Muscle of leg (tissue), 3 donors: ENCODE measurements at regions not wholly inside any gene's neighbourhood (a gene's known extent, or its start where the extent isn't known, plus 50 kb on each side); places are given as distances from the start of the nearest gene placed in this dataset.
A peak's percentile ranks its signal among the peaks of the same experiment; 100 is the strongest.
"Not testable (repeated sequence)": the region's sequence is repeated elsewhere in the genome, so short reads cannot be mapped to it uniquely, and the experiment has no call there.

Source experiments
- DNase-seq: peaks from one replicate; pipeline ENCODE4 v3.0.0; 2013
- H3K27ac ChIP-seq: one replicate; pipeline ENCODE4 v1.5.1; 2013; ENCODE audit warnings: mild to moderate bottlenecking, low read length, control low read depth
- H3K27me3 ChIP-seq: one replicate; pipeline ENCODE4 v1.6.1; 2013; ENCODE audit warnings: low read length; ENCODE audit not compliant: control insufficient read depth, insufficient read depth
- H3K36me3 ChIP-seq: one replicate; pipeline ENCODE4 v1.6.1; 2013; ENCODE audit warnings: low read length; ENCODE audit not compliant: control insufficient read depth, insufficient read depth
- H3K4me1 ChIP-seq: one replicate; pipeline ENCODE4 v1.6.1; 2013; ENCODE audit warnings: low read length; ENCODE audit not compliant: control insufficient read depth, insufficient read depth
- H3K4me3 ChIP-seq: one replicate; pipeline ENCODE4 v1.5.1; 2013; ENCODE audit warnings: low read length, control low read depth
- H3K9me3 ChIP-seq: replicated peaks from 2 replicates; pipeline ENCODE4 v1.6.1; 2013; ENCODE audit warnings: low read depth, low read length; ENCODE audit not compliant: control insufficient read depth
- WGBS: methylation state at CpG from one replicate; pipeline ENCODE4 v1.1.5; 2013; ENCODE audit warnings: missing lambda C conversion rate; ENCODE audit not compliant: insufficient coverage; 5-methylcytosine and 5-hydroxymethylcytosine counted together

DNA sequence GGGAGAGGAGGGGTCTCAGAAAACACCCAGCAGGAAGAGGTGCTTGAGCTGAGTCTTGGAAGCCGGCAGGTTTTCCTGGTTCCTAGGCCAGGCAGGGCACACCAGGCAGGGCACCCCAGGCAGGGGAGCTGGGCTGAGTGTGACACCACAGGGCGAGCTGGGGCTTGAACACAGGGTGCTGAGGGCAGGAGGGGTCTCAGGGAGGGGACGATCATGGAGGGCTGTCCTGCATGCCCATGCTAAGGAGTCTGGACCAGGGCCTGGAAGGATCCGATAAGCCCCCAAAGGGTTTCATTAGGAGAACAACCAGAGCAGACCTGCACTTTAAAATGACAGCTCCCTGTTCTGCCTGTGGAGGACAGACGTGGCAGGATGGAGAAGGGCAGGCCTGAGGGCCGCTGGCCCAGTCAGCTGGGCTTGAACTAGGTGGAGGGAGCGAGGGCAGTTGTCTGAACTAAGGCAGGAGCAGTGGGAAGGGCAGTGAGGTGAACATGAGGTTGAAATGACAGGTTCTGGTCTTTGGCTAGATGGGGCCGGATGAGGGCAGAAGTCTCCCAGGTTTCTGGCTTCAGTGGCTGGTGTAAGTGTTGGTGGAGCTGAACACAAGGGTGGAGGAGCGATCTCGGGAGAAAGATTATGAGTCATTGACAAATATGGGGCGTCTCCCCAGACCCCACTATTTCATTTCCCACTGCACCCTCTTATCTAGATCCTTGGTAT is 171.0 kb upstream of the PZP start:
- H3K27me3 ChIP-seq = no peaks in the 10 kb centered on the region
- WGBS = 89% methylated on average over 8 of the region's 11 CpGs
- no peak overlapping the region for H3K27ac ChIP-seq
- DNase-seq = no peak
- no peaks in the 10 kb centered on the region for H3K36me3 ChIP-seq
- no peak overlapping the region for H3K4me3 ChIP-seq
- H3K9me3 ChIP-seq = no peaks in the 10 kb centered on the region
- no peaks in the 10 kb centered on the region for H3K4me1 ChIP-seq

DNA sequence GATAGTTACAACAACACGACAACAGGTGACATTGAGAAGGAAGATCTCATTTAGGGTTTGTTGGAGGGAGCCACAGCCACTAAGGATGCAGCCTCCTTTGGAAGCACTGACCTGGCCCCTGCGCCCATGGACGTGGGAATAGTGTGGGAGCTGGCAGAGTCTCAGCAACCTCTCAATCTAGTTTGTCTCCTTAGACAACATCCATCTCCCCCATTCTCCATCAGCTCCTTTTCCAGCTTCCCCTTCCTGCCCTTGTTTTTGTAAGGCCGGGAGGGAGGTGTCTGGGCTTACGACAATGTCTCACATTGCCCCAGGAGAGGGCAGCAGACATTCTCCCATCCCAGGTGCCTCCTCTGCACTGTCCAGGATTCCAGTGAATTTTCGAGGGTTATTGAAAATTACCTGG is 170.2 kb upstream of the PZP start:
- no peak overlapping the region for H3K4me3 ChIP-seq
- H3K27me3 ChIP-seq = no peaks in the 10 kb centered on the region
- no peaks in the 10 kb centered on the region for H3K36me3 ChIP-seq
- WGBS = 54% methylated on average over 2 of the region's 6 CpGs
- H3K27ac ChIP-seq = no peak overlapping the region
- no peaks in the 10 kb centered on the region for H3K9me3 ChIP-seq
- DNase-seq = peak; percentile 12
- H3K4me1 ChIP-seq = no peaks in the 10 kb centered on the region

DNA sequence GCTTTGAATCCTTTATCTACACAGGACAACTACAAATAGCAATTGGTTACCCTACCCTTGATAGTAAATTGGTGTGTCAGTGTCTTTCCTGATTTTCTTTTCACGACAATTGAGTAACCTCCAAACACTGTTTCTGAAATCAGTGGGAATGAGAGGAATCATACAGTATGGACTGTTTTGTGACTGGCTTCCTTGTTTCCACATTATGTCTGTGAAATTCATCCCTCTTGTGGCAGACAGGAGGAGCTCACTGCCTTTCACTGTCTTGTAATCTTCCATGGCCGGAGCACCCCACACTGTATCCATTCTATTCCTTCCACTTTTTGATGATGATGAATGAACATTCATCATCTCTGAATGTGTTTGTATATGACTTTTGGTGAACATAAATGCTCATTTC is 164.0 kb upstream of the PZP start:
- Histone ChIP-seq H3K4me1 (no peaks in the 10 kb centered on the region), H3K27ac (no peak overlapping the region), H3K27me3 (no peaks in the 10 kb centered on the region), H3K4me3 (no peak overlapping the region), H3K9me3 (no peaks in the 10 kb centered on the region), H3K36me3 (no peaks in the 10 kb centered on the region)
- peak; percentile 36 for DNase-seq
- no CpG with 5 or more reads among the region's 2 CpGs for WGBS

DNA sequence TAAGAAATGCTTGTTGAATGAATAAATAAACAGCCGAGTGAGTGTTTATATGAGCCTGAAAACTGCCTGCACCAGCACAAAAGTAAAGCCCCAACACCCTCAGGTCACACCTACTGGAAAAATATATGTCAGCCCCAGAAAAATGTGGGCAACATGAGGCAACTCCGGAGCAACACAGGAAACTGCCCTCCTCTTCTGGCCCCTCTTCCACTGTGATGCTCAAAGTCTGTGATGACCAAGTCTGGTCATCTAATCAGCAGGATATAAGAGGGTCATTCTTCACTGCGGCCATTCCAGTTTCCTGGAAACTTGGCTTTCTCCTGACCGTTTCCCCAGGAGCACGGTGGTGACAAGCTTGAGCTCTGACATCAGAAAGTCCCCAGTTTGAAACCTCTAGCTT is 159.6 kb upstream of the PZP start:
- no peak overlapping the region for H3K27ac ChIP-seq
- H3K36me3 ChIP-seq = no peaks in the 10 kb centered on the region
- no peaks in the 10 kb centered on the region for H3K27me3 ChIP-seq
- DNase-seq = no peak
- 52% methylated on average over 4 of the region's 5 CpGs for WGBS
- no peaks in the 10 kb centered on the region for H3K4me1 ChIP-seq
- H3K9me3 ChIP-seq = no peaks in the 10 kb centered on the region
- no peak overlapping the region for H3K4me3 ChIP-seq

DNA sequence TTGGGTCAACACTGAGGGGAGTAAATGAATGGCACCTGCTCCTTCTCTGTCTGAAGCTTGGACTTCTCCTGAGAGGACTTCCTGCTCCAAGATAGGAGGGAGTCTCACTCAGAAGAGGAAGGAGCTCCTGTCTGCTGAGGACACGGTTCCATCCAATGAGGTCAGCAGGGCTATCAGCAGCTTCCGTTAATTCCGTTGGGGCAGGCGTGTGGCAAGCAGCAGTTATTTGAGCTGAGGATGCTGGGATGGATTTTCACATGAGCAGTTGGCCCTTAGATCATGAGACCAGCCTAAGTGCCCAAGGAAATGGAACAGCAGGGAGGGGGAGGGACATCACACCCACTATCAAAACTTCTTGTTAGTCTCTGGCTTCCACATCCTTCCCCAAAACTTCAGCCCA is 159.0 kb upstream of the PZP start:
- Histone ChIP-seq H3K9me3 (no peaks in the 10 kb centered on the region), H3K27me3 (no peaks in the 10 kb centered on the region), H3K4me3 (no peak overlapping the region), H3K36me3 (no peaks in the 10 kb centered on the region), H3K27ac (no peak overlapping the region), H3K4me1 (no peaks in the 10 kb centered on the region)
- WGBS = no CpG with 5 or more reads among the region's 4 CpGs
- DNase-seq = peak; percentile 29

DNA sequence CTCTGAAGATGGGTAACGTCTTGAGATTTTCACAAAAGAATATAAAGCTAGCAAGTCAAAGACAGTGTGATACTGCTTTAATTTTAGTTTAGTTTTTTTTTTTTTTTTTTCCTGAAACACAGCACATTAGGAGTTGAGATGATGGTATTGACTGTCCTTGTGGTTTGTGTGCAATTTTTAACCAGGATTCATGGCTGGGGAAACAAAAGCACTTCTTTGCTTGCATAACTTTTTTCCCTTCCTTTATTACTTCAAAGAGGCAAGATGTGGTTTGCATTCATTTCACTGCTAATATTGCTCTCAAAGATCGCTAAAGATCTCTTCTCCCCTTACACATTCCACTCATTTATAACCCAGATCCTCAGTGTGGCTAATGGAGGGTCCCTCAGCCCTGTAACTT is 157.1 kb upstream of the PZP start:
- H3K4me1 ChIP-seq = no peaks in the 10 kb centered on the region
- no peaks in the 10 kb centered on the region for H3K27me3 ChIP-seq
- H3K36me3 ChIP-seq = no peaks in the 10 kb centered on the region
- no peak overlapping the region for H3K4me3 ChIP-seq
- WGBS = no CpG with 5 or more reads among the region's 2 CpGs
- H3K27ac ChIP-seq = no peak overlapping the region
- H3K9me3 ChIP-seq = no peaks in the 10 kb centered on the region
- no peak for DNase-seq

DNA sequence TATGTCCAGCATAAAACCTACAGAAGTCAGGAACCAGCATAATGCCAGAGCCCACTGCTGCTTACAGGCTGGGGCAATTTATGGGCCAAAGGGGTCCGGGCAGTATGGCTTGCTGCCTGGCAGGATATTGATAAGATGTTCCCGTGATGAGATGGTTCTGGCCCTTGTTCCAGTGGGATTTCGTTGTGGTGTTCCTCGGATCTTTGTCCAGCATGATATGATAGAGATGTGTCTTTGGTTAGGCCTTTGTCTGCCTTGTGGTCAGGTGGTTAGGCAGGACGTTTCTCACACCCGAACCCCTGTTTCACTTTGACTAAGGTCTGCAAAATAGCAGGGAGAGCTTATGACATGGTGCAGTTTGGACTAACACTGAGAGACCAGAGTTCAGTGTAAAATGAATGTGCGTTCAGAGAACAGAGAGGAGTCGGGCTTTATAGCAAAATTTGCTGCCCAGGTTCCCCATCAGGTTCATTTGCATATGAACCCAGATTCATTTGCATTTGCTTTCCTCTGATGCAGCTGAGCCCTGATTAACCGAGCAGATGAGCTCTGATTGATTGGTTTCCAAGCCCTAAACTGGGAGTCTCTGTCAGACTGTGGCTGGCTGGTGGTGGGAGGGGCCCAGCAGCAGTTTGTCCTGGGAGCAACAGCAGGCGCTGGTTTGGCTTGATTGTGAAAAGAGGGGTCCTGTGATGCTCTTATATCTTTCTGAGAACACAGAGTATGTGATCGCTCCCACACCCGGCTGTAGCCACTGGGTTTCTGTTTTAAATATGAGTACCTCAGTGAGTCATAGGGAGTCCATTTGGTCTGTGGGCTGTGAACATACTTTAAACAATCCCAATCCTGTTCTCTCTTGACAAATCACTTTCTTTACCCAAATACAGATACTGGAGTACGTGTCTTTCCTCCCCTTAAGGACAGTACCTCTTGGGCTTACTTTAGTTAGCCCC is 156.3 kb upstream of the PZP start:
- Histone ChIP-seq H3K36me3 (no peaks in the 10 kb centered on the region), H3K27ac (no peak overlapping the region), H3K4me3 (no peak overlapping the region), H3K4me1 (no peaks in the 10 kb centered on the region), H3K9me3 (no peaks in the 10 kb centered on the region), H3K27me3 (no peaks in the 10 kb centered on the region)
- DNase-seq = no peak
- WGBS = 23% methylated on average over 7 of the region's 13 CpGs

DNA sequence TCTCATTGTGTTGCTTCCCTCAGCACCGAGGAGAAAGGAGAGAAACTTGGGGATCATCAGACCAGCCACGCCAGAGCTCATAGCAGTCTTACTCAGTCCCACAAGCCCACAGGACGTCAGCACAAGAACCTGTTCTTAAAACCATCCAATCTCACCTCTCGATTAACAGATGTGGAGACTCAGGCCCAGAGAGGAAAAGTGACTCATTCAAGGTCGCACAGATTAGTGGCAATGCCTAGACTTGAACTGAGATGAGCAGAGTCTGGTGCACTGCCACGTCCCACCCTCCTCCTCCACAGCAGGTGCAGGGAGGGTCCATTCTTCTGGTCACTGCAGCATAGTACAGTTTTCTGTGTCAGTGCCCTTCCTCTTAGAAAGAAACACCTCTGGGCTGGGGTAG is 154.9 kb upstream of the PZP start:
- H3K27me3 ChIP-seq = no peaks in the 10 kb centered on the region
- DNase-seq = no peak
- H3K4me1 ChIP-seq = no peaks in the 10 kb centered on the region
- H3K27ac ChIP-seq = no peak overlapping the region
- no CpG with 5 or more reads among the region's 6 CpGs for WGBS
- no peaks in the 10 kb centered on the region for H3K9me3 ChIP-seq
- H3K4me3 ChIP-seq = no peak overlapping the region
- no peaks in the 10 kb centered on the region for H3K36me3 ChIP-seq

DNA sequence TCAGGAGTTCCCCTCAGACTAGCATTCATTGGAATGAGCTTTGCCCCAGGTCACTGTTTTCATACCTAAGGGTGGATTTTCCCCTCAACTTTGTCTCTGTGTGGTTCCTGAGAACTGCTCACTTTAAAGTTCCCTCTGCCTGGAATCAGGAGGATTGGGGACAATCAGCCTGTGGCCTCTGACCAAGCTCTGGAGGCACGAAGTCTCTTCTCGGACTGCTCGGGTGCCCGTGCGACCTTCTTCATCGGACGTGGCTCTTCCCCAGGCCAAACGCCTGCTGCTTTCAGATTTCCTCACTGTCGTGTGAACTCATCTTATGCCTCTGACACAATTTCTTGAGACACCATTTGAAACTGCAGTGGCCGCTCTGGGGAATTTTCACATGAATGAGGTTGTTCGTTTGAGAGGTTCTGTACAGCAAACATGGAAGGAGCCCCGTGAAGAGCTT is 153.7 kb upstream of the PZP start:
- Histone ChIP-seq H3K27me3 (no peaks in the 10 kb centered on the region), H3K27ac (no peak overlapping the region), H3K36me3 (no peaks in the 10 kb centered on the region), H3K4me1 (no peaks in the 10 kb centered on the region), H3K9me3 (no peaks in the 10 kb centered on the region), H3K4me3 (no peak overlapping the region)
- 67% methylated on average over 8 of the region's 12 CpGs for WGBS
- DNase-seq = no peak

DNA sequence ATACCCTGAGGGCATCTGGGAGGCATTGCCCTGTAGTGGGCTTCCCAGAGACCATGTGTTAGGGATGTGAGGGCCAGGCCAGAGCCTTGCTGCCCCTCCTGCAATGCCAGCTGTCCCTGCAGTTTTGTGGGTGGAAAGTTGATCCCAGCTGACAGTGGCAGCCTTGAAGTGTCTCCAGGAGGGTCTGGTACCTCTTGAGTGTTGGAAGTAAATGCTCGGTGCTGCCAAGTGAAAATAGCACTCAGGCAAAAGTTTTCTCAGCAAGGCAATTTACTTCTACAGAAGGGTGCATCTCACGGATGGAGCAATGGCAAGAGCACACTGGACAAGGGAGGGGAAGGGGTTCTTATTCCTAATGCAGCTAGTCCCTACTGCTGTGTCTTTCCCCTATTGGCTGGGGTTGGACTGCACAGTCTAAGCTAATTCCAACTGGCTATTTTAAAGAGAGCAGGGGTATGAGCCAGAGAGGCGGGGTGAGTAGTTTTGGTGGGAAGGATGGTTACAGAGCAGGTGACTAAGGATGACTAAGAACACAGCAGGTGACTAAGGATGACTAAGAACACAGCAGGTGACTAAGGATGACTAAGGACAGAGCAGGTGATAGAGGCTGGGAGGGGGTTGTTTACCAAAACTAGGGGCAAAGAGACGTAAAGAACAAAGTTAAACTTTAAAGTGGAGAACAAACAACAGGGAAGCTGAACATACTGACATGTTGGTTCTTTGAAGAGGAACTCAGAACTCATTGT is 146.0 kb upstream of the PZP start:
- not testable (repeated sequence) for H3K27me3 ChIP-seq, DNase-seq, H3K27ac ChIP-seq, H3K4me1 ChIP-seq, H3K4me3 ChIP-seq, H3K36me3 ChIP-seq
- 90% methylated on average over 2 of the region's 4 CpGs for WGBS
- peaks cover 18% of the 10 kb centered on the region for H3K9me3 ChIP-seq
